ENCODE measurements at regions not wholly inside any gene's neighbourhood (a gene's known extent, or its start where the extent isn't known, plus 50 kb on each side); places are given as distances from the start of the nearest gene placed in this dataset.

GRCh38 chr17:71769850-71770249 is 351.0 kb upstream of the SOX9 start:
- TF ChIP-seq EZH2 (IDR thresholded peaks at IDR 0.05; ENCODE audit: low read length, unreplicated experiment): no peak
- TF ChIP-seq EZH2phosphoT487 (IDR thresholded peaks at IDR 0.05; ENCODE audit: borderline replicate concordance, low read length): no peak
